ENCODE measurements at regions not wholly inside any gene's neighbourhood (a gene's known extent, or its start where the extent isn't known, plus 50 kb on each side); places are given as distances from the start of the nearest gene placed in this dataset.
A peak's percentile ranks its signal among the peaks of the same experiment; 100 is the strongest.

- DNase-seq (ENCODE audit: low spot score), result no peak
Measured at GRCh38 chr20:55596431-55596830, 408.9 kb downstream of the CBLN4 start.

GRCh38 chr20:55592866-55593265 lies 412.5 kb downstream of the CBLN4 start:
- DNase-seq (ENCODE audit: low spot score), result no peak

- no peak for DNase-seq (ENCODE audit: low spot score)
Measured at GRCh38 chr20:55586610-55587009, 418.7 kb downstream of the CBLN4 start.

- DNase-seq (ENCODE audit: low spot score), result no peak
Measured at GRCh38 chr20:55584964-55585363, 420.4 kb downstream of the CBLN4 start.

- no peak for DNase-seq (ENCODE audit: low spot score)
Measured at GRCh38 chr20:55584307-55584706, 421.0 kb downstream of the CBLN4 start.

- DNase-seq (ENCODE audit: low spot score), result no peak
Measured at GRCh38 chr20:55583036-55583435, 422.3 kb downstream of the CBLN4 start.

- no peak for DNase-seq (ENCODE audit: low spot score)
Measured at GRCh38 chr20:55582498-55582897, 422.8 kb downstream of the CBLN4 start.

- no peak for DNase-seq (ENCODE audit: low spot score)
Measured at GRCh38 chr20:55581519-55581918, 423.8 kb downstream of the CBLN4 start.

GRCh38 chr20:55580475-55580874 lies 424.8 kb downstream of the CBLN4 start:
- DNase-seq (ENCODE audit: low spot score), result no peak

- no peak for DNase-seq (ENCODE audit: low spot score)
Measured at GRCh38 chr20:55579802-55580201, 425.5 kb downstream of the CBLN4 start.

GRCh38 chr20:55576981-55577380 lies 428.3 kb downstream of the CBLN4 start:
- no peak for DNase-seq (ENCODE audit: low spot score)

GRCh38 chr20:55569084-55569483 lies 436.2 kb downstream of the CBLN4 start:
- DNase-seq (ENCODE audit: low spot score), result no peak

- no peak for DNase-seq (ENCODE audit: low spot score)
Measured at GRCh38 chr20:55567826-55568225, 437.5 kb downstream of the CBLN4 start.

GRCh38 chr20:55565096-55565773 lies 440.1 kb downstream of the CBLN4 start:
- no peak for DNase-seq (ENCODE audit: low spot score)

GRCh38 chr20:55561259-55561658 lies 444.1 kb downstream of the CBLN4 start:
- no peak for DNase-seq (ENCODE audit: low spot score)

- no peak for DNase-seq (ENCODE audit: low spot score)
Measured at GRCh38 chr20:55557191-55557590, 448.1 kb downstream of the CBLN4 start.

GRCh38 chr20:55555075-55555650 lies 450.2 kb downstream of the CBLN4 start:
- no peak for DNase-seq (ENCODE audit: low spot score)

GRCh38 chr20:55544638-55545037 lies 460.7 kb downstream of the CBLN4 start:
- DNase-seq (ENCODE audit: low spot score), result no peak

- DNase-seq (ENCODE audit: low spot score), result no peak
Measured at GRCh38 chr20:55540486-55540885, 464.8 kb downstream of the CBLN4 start.

GRCh38 chr20:55540013-55540412 lies 465.3 kb downstream of the CBLN4 start:
- DNase-seq (ENCODE audit: low spot score), result peak; percentile 26

- peak; percentile 44 for DNase-seq (ENCODE audit: low spot score)
Measured at GRCh38 chr20:55538261-55538908, 466.9 kb downstream of the CBLN4 start.

- no peak for DNase-seq (ENCODE audit: low spot score)
Measured at GRCh38 chr20:55535366-55535765, 470.0 kb downstream of the CBLN4 start.

GRCh38 chr20:55533632-55534031 lies 471.7 kb downstream of the CBLN4 start:
- peak; percentile 10 for DNase-seq (ENCODE audit: low spot score)

GRCh38 chr20:55530763-55531162 lies 474.6 kb downstream of the CBLN4 start:
- no peak for DNase-seq (ENCODE audit: low spot score)

All from SW480 (cell line).